NCI-H2107 treated with DMSO at 0.1 percent for 48 hours (cell line): ENCODE measurements at regions not wholly inside any gene's neighbourhood (a gene's known extent, or its start where the extent isn't known, plus 50 kb on each side); places are given as distances from the start of the nearest gene placed in this dataset.

ENCODE experiments used
- DNase-seq: peaks from one replicate; lab custom pipeline; 2025; ENCODE audit not compliant: unreplicated experiment; lab: John Stamatoyannopoulos, UW

DNA sequence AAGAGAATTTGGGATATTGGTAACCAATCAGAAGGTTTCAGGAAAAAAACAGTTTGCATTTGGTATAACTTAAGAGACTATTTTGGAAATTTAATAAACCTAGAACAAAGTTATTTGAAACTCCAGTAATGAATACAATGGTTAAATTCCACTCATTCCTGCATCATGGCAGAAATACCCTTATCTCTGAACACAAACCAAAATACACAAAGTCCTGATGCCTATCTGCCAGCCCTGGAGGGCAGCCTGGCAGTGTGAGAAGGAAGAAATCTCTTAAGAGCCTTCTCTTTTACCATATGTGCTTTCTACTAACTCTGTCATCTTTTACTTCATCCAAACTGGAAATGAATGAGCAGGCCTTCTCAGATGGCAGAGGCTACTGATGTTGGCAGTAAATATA, 147.1 kb upstream of the LYZL1 start:
- no peak for DNase-seq

- DNase-seq, result no peak
Measured at GRCh38 chr10:29142516-29143314, 146.2 kb upstream of the LYZL1 start.

- no peak for DNase-seq
Measured at GRCh38 chr10:29144126-29144525, 144.7 kb upstream of the LYZL1 start.

- no peak for DNase-seq
Measured at GRCh38 chr10:29146311-29147100, 142.4 kb upstream of the LYZL1 start.

GRCh38 chr10:29150010-29150409, 138.9 kb upstream of the LYZL1 start:
- DNase-seq, result no peak

DNA sequence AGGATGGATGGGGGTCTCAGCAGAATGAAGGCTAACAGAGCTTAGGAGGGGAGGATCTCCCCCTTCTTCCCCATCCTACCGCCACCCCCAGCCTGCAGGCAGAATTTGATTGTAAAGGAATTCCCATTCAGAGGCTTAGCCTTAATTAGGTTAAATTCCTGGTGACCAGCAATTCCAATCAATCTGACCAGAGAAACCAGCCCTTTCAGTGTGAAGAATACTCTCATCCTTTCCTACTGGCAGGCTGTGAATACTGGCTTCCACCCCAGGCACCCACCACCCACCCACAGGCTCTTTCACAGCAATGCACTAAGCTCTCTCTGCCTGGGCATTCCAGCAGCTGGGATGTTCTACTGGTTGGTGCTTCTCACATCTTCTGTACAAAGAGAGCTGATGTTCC, 137.9 kb upstream of the LYZL1 start:
- DNase-seq, result no peak

DNA sequence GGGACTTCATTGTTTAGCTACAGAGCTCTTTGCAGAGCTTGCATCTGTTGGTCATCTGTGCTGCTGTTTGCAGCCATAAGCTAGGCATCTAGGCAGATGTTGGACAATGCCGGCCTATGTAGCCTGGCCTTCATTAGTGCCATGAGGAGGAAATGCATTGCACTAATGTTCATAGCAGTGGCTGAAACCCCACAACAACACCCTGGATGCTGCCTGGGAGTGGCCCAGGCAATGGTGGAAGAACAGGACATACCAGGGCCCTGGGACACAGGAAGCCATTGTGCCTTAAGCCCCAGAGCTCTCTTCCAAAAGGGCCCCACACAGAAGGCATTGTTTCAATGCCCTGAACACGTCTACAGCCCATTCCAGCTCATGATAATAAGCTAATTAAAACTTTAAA, 131.5 kb upstream of the LYZL1 start:
- DNase-seq, result no peak

DNA sequence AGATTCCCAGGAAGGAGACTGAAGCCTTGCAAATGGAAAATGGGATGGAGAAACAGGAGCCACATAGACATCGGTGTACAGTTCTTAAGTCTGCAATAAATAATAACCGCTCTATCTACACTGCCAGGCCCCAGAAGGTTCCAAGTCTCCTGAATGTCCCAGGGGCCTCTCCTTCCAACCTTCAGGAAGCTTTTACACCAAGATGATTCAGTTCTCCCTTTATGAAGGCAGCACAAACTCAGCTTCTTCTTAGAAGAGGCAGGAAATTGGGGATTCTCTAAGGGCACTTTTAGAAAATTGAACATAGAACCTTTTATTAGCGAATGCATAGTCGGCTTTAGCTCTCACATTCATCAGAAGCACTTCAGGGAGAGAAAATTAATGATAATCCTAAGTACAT, 130.8 kb upstream of the LYZL1 start:
- no peak for DNase-seq

- no peak for DNase-seq
Measured at GRCh38 chr10:29160150-29160617, 128.7 kb upstream of the LYZL1 start.

- DNase-seq, result no peak
Measured at GRCh38 chr10:29163746-29164145, 125.1 kb upstream of the LYZL1 start.

DNA sequence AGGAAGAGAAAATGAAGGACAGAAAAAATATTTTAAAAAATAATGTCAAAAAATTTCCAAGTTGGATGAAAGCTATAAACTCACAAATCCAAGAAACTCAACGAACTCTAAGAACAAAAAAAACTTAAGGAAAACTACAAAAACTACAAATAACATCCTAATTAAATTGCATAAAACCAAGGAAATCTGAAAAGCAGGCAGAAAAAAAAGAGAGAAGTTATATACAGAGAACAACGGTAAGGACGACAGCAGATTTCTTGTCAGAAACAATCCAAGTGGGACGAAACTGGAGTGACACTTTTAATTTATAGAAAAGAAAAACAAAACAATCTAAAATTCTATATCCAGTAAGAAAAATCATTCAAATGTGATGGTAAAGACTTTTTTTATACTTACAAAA, 122.2 kb upstream of the LYZL1 start:
- no peak for DNase-seq

- no peak for DNase-seq
Measured at GRCh38 chr10:29169021-29169420, 119.8 kb upstream of the LYZL1 start.

GRCh38 chr10:29171717-29172116, 117.2 kb upstream of the LYZL1 start:
- no peak for DNase-seq

DNA sequence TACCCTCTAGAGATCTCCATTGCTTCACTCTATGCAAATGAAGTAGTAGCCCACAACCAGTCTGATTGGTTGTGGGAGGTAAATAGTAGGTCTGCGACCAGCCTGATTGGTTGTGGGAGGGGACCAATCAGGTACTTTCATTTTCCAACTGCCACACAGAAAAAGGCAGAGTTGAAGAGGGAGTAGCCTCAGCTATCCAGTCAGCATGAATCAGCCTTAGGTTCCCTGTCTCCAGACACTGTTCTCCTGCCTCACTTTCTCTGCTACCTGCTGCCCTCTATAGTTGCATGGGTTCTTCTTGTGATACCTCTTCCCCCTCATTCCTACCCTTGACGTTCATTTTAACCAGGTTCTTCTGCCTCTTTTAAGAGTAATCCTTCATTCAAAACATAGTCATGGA, 114.5 kb upstream of the LYZL1 start:
- no peak for DNase-seq

DNA sequence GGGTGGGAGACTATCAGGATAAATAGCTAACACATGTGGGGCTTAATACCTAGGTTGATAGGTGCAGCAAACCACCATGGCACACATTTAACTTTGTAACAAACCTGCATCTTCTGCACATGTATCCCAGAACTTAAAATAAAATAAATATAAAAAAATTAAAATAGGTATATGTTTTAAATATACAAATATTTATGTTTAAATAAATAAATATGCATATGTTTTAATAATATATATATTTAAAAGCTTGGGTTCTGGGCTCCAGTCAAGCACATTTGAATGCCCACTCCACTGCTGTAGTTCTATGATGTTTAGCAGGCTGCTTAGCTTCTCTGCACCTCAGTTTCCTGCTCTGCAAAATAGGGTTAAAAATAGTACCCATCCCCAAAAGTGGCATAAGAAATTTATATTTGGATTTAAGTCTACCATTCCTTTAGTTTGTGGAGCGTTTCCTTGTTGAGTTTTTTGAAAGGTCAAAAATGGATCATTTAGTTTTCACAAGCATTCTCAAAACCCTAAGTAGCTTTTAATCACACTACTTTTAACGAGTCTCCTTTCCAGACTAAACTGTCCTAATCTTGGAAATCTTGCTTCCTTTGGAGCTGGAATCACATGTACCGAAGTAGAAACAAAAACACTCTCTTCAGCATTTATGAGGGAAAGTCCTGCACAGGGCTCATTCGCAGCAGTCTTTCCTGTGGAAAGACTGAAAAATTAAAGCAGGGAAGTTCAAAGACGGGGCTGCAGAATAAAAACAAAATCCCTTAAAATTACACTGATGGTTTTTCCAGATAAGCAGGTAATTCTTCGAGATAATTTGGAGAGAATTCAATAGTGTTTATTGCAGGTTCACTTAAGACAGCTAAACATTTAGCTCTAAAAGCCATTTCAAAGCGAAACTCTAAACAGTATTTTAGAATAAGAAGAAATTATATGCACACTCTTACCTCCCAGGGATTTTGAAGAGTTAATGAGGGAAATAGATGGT, 111.7 kb upstream of the LYZL1 start:
- DNase-seq, result no peak

DNA sequence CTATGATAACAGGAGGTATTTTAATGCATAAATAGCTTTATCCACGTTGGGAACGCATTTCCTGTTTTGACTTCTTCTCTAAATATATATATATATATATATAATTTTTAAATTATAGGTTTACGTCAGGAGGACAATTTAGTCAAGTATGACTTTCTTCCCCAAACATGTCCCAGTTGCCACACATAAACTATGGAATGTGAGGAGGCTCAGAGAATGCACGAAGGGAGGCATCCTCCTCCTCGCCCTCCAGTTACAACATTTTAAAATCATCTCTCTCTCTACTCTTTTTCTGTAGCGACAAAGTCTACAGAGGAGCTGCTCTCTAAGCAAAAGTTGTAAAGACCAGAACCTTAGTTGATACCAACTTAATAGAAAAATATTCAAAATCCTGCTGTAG, 106.9 kb upstream of the LYZL1 start:
- DNase-seq, result no peak

- DNase-seq, result no peak
Measured at GRCh38 chr10:29183301-29183945, 105.4 kb upstream of the LYZL1 start.

DNA sequence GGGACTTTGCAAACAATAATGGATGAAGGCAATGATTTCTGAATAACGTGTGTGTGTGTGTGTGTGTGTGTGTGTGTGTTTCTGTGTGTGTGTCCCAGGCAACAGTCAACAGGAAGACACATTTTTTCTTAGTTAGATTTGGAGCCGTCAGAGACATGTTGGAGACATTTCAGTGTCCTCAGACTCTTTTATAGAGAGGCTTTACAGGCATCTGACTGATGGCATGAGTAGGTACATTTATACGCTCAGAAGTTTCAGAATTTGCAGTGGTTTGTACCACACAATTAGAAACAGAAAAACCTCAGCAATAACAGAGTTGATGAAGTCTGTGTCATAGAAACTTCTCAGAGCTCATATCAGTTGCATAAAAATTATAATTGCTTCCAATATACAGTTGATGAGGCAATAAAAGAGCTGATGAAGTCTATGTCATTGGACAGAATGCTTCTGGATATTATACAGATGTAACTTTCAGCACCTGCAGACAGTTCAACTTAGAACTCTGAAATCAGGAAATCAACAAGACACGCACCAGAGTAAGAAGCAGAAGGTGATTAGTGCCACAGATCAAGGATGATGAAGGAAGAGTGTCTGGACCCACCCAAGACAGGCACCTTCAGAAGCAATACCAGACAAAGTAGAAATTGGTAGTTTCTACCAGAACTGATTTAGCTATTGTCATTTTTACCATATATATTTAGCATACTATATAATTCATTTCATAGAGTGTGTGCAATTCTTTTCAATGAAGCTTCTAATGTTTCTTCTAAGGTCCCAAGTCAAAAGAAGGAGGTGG, 104.5 kb upstream of the LYZL1 start:
- DNase-seq, result no peak

DNA sequence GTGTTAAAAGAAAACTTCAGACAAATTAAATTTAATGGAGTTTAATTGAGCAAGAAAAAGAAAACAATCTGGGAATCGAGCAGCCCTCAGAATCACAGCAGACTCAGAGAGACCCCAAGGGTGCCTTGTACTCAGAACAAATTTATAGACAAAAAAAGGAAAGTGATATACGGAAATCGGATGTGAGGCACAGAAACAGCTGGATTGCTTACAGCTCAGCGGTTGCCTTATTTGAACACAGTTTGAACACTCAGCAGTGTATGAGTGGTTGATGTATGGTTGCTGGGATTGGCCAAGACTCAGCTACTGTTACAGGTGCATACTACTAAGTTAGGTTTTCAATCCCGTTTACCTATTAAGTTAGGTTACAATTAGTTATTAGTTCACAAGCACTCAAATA, 103.8 kb upstream of the LYZL1 start:
- DNase-seq, result no peak

- no peak for DNase-seq
Measured at GRCh38 chr10:29186221-29186620, 102.6 kb upstream of the LYZL1 start.
